Thyroid gland (tissue), 4 donors: ENCODE measurements at regions not wholly inside any gene's neighbourhood (a gene's known extent, or its start where the extent isn't known, plus 50 kb on each side); places are given as distances from the start of the nearest gene placed in this dataset.

Experiments used
- DNase-seq, 2 donors: peaks; one replicate each; pipeline ENCODE4 v3.0.0-alpha.2; 2019
- H3K27ac ChIP-seq, 3 donors: fragments of 200-600 bp; sonication (generic); 1 replicate in 2 of 3; 2 replicates in 1 of 3; pipeline ENCODE4 v1.5.1; 2016 to 2019; ENCODE audit warnings: mild to moderate bottlenecking in 1 of 3, moderate library complexity in 1 of 3
- H3K27me3 ChIP-seq: fragments of 200-600 bp; sonication (generic); one replicate; pipeline ENCODE4 v1.5.1; 2019
- H3K36me3 ChIP-seq, 2 donors: fragments of 200-600 bp; sonication (generic); one replicate each; pipeline ENCODE4 v1.5.1; 2016 to 2019
- H3K4me1 ChIP-seq, 2 donors: fragments of 200-600 bp; sonication (generic); one replicate each; pipeline ENCODE4 v1.5.1; 2017 to 2019
- H3K4me3 ChIP-seq, 3 donors: fragments of 200-600 bp; sonication (generic); replicated peaks in 1 of 3; 1 replicate in 2 of 3; 2 replicates in 1 of 3; pipeline ENCODE4 v1.5.1; 2016; ENCODE audit warnings: mild to moderate bottlenecking in 1 of 3
- H3K9me3 ChIP-seq: fragments of 200-600 bp; sonication (generic); one replicate; pipeline ENCODE4 v1.5.1; 2017
- CTCF ChIP-seq, 6 experiments: fragments of 200-600 bp in 3 of 6; fragments of 450-650 bp in 3 of 6; sonication (generic) in 3 of 6; IDR thresholded peaks; one replicate each; pipeline ENCODE4 v1.5.1; 2016 to 2019; ENCODE audit warnings: antibody characterized with exemption in 6 of 6, mild to moderate bottlenecking in 2 of 6, inconsistent platforms in 1 of 6, moderate library complexity in 1 of 6
- POLR2A ChIP-seq, 2 donors: fragments of 450-650 bp; IDR thresholded peaks; one replicate each; pipeline ENCODE4 v1.6.1; 2017; ENCODE audit warnings: antibody characterized with exemption in 2 of 2, mild to moderate bottlenecking in 2 of 2, moderate library complexity in 1 of 2
- WGBS, 2 donors: methylation state at CpG; one replicate each; pipeline ENCODE4 v1.1.5; 2017; 5-methylcytosine and 5-hydroxymethylcytosine counted together
- intact Hi-C: fragments of 100-400 bp; cut with DNase I; formaldehyde crosslinking; loops from one replicate; pipeline ENCODE4 v1.15.1; 2023

DNA sequence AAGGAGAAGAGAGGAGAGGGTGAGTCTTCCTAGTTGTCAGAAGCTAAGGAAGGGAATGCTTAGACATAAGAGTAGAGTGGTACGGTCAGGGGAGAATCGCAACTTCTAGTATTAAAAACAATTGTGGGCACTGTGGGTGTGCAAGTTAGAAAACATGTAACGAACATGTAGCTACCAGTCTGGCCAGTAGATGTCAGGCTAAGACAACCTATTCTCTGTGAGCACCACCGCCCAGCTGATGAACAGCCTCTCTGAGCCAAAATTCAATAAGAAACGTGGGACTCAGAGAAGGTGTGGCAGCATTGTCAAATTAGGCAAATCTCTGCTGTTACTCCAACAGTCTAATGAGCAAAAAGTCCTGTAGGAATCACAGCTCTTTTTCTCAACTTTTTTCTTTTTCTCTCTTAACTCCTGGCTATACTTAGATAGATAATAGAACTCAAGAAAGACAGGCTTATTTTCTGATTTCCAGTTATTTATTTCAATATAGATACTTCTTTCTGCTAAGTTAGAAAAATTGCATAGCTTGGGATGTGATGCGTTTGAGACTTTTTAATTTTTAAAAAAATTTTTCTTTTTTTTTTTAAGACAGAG, 186.2 kb downstream of the USP12 start:
- Histone ChIP-seq H3K4me1 (no peaks in the 10 kb centered on the region), H3K36me3 (no peaks in the 10 kb centered on the region), H3K9me3 (no peaks in the 10 kb centered on the region), H3K27ac (no peak overlapping the region), H3K27me3 (no peaks in the 10 kb centered on the region), H3K4me3 (no peak overlapping the region)
- intact Hi-C loops = loop anchor here (2.0 to 10.0 kb wide), 4 partner anchors 219 to 999 kb away; partner anchors contain the start of gene URAD
- peak; percentile 31 to 88 (median 78) for TF ChIP-seq CTCF (IDR thresholded peaks at IDR 0.05)
- no peak for TF ChIP-seq POLR2A (IDR thresholded peaks at IDR 0.05)
- 8 to 9% methylated on average over 6 of the region's 6 CpGs for WGBS, 2 donors
- DNase-seq = peak; percentile 66 to 67

- no peaks in the 10 kb centered on the region for H3K9me3 ChIP-seq
- DNase-seq = no peak
- H3K4me1 ChIP-seq = no peaks in the 10 kb centered on the region
- intact Hi-C loops = loop anchor here (2.0 to 10.0 kb wide), 4 partner anchors 220 to 1000 kb away; partner anchors contain the start of gene URAD
- TF ChIP-seq POLR2A (IDR thresholded peaks at IDR 0.05) (no peak), CTCF (IDR thresholded peaks at IDR 0.05) (no peak)
- WGBS, 2 donors = 70 to 87% methylated on average over 4 of the region's 4 CpGs
- no peaks in the 10 kb centered on the region for H3K27me3 ChIP-seq
- H3K4me3 ChIP-seq = no peak overlapping the region
- H3K27ac ChIP-seq = no peak overlapping the region
- no peaks in the 10 kb centered on the region for H3K36me3 ChIP-seq
These were observed 187.3 kb downstream of the USP12 start for GRCh38 chr13:26984337-26984736.

DNA sequence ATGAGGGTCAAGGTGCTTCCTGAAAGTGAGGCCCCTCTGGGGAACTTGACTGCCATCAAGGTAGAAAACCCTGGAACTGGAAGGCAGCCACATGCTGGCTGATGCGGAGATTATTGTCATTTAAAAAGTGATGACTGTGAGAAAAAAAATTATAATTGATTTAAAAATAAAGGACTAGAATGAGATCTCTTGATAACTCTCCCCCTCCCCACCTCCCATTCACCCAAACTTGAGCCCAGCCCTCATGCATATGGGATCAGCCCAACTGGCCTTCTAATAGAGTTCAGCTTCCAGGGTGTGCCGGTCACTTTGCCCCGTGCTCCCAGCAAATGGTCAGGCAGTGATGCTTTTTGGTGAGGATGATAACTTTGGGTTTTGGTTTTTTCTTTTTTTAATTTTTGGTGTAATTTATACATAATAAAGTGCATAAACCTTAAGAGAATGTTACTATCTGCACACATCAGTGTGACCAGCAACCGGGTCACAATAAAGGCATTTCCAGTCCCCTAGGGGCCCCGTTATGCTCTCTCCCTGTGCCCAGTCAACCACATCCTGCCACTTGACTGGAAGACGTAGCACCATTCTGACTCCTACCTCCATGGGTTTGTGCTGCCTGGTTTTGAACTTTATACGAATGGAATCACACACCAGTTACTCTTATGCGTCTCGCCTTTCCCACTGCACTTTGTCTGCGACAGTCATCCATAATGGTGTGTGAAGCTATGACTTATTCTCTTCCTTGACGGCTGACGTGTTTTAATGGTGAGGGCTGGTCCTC, 187.9 kb downstream of the USP12 start:
- no peak overlapping the region for H3K27ac ChIP-seq
- no peaks in the 10 kb centered on the region for H3K36me3 ChIP-seq
- no peaks in the 10 kb centered on the region for H3K4me1 ChIP-seq
- intact Hi-C loops = loop anchor here (2.0 to 10.0 kb wide), 4 partner anchors 221 to 1001 kb away; partner anchors contain the start of gene URAD
- no peaks in the 10 kb centered on the region for H3K9me3 ChIP-seq
- 60 to 62% methylated on average over 12 of the region's 12 CpGs for WGBS, 2 donors
- no peak for DNase-seq
- no peak overlapping the region for H3K4me3 ChIP-seq
- H3K27me3 ChIP-seq = no peaks in the 10 kb centered on the region
- TF ChIP-seq CTCF (IDR thresholded peaks at IDR 0.05) = no peak
- no peak for TF ChIP-seq POLR2A (IDR thresholded peaks at IDR 0.05)

DNA sequence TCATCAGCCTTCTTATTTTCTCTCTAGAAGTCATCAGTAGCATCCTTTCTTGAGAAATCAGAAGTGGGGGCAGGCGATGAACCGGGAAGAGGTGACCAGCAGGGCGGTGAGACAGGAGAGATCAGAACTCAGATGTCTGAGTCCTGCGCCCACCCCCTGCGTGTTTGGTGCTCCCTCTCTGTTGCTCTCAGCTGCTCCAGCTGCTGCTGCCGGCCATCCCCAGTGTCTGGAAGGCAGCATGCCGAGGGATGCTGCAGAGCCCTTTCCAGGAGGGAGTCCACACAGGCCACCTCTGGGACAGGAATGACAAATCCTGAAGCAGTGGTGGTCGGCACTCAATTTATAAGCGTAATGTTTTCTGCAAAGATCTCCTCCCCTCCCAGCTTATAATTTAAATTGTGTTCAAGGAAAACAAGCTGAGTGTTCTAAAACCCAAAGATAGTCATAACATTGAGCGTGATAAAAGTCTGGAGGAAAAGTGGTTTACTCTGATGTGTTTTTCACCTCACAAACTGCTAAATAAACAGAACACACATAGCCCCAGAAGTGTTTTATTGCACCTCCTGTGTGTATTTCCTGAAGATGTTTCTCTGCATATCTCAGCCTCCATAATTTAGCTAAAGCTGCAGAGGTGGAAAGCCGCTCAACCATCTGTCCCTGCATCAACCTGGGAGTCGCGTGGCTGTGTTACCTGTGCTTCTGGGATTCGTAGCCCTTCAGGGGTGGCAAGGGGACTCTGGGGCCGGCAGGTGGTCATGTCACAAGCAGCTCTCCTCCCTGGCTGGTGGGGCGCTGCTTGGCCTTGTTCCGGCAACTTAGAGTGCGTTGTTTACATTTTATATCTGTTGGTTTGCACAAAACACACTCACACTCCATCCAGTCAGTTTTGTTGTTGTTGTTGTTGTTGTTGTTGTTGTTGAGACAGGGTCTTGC, 191.2 kb downstream of the USP12 start:
- no peak for DNase-seq
- Histone ChIP-seq H3K9me3 (no peaks in the 10 kb centered on the region), H3K4me3 (no peak overlapping the region), H3K36me3 (no peaks in the 10 kb centered on the region), H3K27ac (no peak overlapping the region), H3K27me3 (no peaks in the 10 kb centered on the region), H3K4me1 (no peaks in the 10 kb centered on the region)
- 61 to 69% methylated on average over 16 to 18 of the region's 18 CpGs for WGBS, 2 donors
- intact Hi-C loops = loop anchor here (10.0 kb wide), 3 partner anchors 224 to 1004 kb away; partner anchors contain the start of gene URAD
- TF ChIP-seq POLR2A (IDR thresholded peaks at IDR 0.05) = no peak
- TF ChIP-seq CTCF (IDR thresholded peaks at IDR 0.05) = no peak
